K562 (cell line): ENCODE measurements at regions not wholly inside any gene's neighbourhood (a gene's known extent, or its start where the extent isn't known, plus 50 kb on each side); places are given as distances from the start of the nearest gene placed in this dataset.

Experiments used
- FIP1L1 ChIP-seq: fragments of 200-400 bp; formaldehyde crosslinking; IDR thresholded peaks from 2 replicates; pipeline ENCODE4 v1.6.1; 2018; ENCODE audit warnings: mild to moderate bottlenecking, low read depth, low read length; ENCODE audit not compliant: poor library complexity, severe bottlenecking
- STAT5A ChIP-seq: IDR thresholded peaks from 2 replicates; pipeline ENCODE4 v1.6.1; 2012; ENCODE audit warnings: low read length, inconsistent platforms, borderline replicate concordance
- TAF1 ChIP-seq: IDR thresholded peaks from 2 replicates; pipeline ENCODE4 v1.6.1; 2011; ENCODE audit warnings: mild to moderate bottlenecking, low read length, moderate library complexity; ENCODE audit not compliant: insufficient read depth, control insufficient read depth, severe bottlenecking; ENCODE audit errors: extremely low read depth
- TF ChIP-seq, protein P1 (sequence below), 2 experiments: fragments of 450-650 bp in 1 of 2; sonication (generic) in 1 of 2; formaldehyde crosslinking in 1 of 2; IDR thresholded peaks in 1 of 2; conservative IDR thresholded peaks in 1 of 2; 2 replicates each; pipeline versions ENCODE4 v1.6.1 to v1.8.1; 2016 to 2023; ENCODE audit warnings: mild to moderate bottlenecking in 2 of 2, moderate library complexity in 2 of 2, inconsistent platforms in 1 of 2, missing genetic modification reagents in 1 of 2

GRCh38 chr15:38997841-38998240, 433.2 kb upstream of the RASGRP1 start:
- TF ChIP-seq, protein P1, sequence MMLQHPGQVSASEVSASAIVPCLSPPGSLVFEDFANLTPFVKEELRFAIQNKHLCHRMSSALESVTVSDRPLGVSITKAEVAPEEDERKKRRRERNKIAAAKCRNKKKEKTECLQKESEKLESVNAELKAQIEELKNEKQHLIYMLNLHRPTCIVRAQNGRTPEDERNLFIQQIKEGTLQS (IDR thresholded peaks at IDR 0.05), result no peak
- TF ChIP-seq, protein P1 (CRISPR knock-in tag; conservative IDR thresholded peaks at IDR 0.05), result no peak
- TF ChIP-seq STAT5A (no peak), TAF1 (no peak), FIP1L1 (no peak)
